Parathyroid adenoma (tissue), 2 donors: ENCODE measurements at regions not wholly inside any gene's neighbourhood (a gene's known extent, or its start where the extent isn't known, plus 50 kb on each side); places are given as distances from the start of the nearest gene placed in this dataset.

Source experiments
- H2AFZ ChIP-seq: fragments of 300-600 bp; sonication (generic); one replicate; pipeline ENCODE4 v1.7.0; 2017; ENCODE audit warnings: antibody characterized with exemption, mild to moderate bottlenecking
- H3K27ac ChIP-seq: fragments of 300-600 bp; sonication (generic); one replicate; pipeline ENCODE4 v1.7.0; 2017
- H3K27me3 ChIP-seq: fragments of 300-600 bp; sonication (generic); one replicate; pipeline ENCODE4 v1.7.0; 2017; ENCODE audit warnings: low read length; ENCODE audit not compliant: control insufficient read depth, insufficient read depth
- H3K36me3 ChIP-seq: fragments of 300-600 bp; sonication (generic); one replicate; pipeline ENCODE4 v1.7.0; 2017; ENCODE audit warnings: low read length; ENCODE audit not compliant: control insufficient read depth, insufficient read depth
- H3K4me1 ChIP-seq: fragments of 300-600 bp; sonication (generic); one replicate; pipeline ENCODE4 v1.7.0; 2017; ENCODE audit warnings: control low read depth
- H3K4me2 ChIP-seq: fragments of 300-600 bp; sonication (generic); one replicate; pipeline ENCODE4 v1.7.0; 2017; ENCODE audit warnings: low read length
- H3K4me3 ChIP-seq: fragments of 300-600 bp; sonication (generic); one replicate; pipeline ENCODE4 v1.7.0; 2017; ENCODE audit warnings: low read depth, low read length
- H3K79me2 ChIP-seq: fragments of 300-600 bp; sonication (generic); one replicate; pipeline ENCODE4 v1.7.0; 2017; ENCODE audit warnings: control low read depth
- H3K9ac ChIP-seq: fragments of 300-600 bp; sonication (generic); one replicate; pipeline ENCODE4 v1.7.0; 2017; ENCODE audit warnings: mild to moderate bottlenecking
- H3K9me3 ChIP-seq: fragments of 300-600 bp; sonication (generic); one replicate; pipeline ENCODE4 v1.7.0; 2017; ENCODE audit warnings: low read length; ENCODE audit not compliant: control insufficient read depth
- TF ChIP-seq, protein P1 (sequence below): fragments of 300-600 bp; sonication (generic); IDR thresholded peaks from one replicate; pipeline ENCODE4 v1.7.0; 2017; ENCODE audit warnings: antibody characterized with exemption, mild to moderate bottlenecking
- donor health status: primary hyperparathyroidism.

DNA sequence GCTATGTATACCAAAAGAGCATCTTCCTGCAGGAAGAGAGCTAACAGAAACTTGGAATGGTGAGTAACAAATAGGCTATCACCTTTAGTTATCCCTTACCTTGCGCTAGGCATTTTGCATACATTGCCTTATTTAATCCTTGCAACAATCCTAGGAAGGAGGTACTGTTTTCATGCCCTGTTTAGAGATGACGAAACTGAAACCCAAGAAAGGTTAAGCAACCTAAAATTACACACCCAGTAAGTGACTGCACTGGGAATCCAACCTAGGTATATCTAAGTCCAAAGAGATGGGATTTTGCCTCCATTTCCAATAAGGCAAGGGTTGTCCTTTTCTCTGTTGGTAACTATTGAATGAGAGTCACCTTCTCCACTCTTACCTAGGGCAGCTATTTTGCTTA lies 144.5 kb downstream of the TM2D1 start:
- H3K36me3 ChIP-seq = no peaks in the 10 kb centered on the region
- no peaks in the 10 kb centered on the region for H3K27me3 ChIP-seq
- H3K9ac ChIP-seq = no peak overlapping the region
- no peak overlapping the region for H3K4me3 ChIP-seq
- H3K79me2 ChIP-seq = no peaks in the 10 kb centered on the region
- TF ChIP-seq, protein P1, sequence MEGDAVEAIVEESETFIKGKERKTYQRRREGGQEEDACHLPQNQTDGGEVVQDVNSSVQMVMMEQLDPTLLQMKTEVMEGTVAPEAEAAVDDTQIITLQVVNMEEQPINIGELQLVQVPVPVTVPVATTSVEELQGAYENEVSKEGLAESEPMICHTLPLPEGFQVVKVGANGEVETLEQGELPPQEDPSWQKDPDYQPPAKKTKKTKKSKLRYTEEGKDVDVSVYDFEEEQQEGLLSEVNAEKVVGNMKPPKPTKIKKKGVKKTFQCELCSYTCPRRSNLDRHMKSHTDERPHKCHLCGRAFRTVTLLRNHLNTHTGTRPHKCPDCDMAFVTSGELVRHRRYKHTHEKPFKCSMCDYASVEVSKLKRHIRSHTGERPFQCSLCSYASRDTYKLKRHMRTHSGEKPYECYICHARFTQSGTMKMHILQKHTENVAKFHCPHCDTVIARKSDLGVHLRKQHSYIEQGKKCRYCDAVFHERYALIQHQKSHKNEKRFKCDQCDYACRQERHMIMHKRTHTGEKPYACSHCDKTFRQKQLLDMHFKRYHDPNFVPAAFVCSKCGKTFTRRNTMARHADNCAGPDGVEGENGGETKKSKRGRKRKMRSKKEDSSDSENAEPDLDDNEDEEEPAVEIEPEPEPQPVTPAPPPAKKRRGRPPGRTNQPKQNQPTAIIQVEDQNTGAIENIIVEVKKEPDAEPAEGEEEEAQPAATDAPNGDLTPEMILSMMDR = no peak
- no peaks in the 10 kb centered on the region for H3K4me1 ChIP-seq
- H2AFZ ChIP-seq = no peak overlapping the region
- no peaks in the 10 kb centered on the region for H3K9me3 ChIP-seq
- H3K27ac ChIP-seq = no peak overlapping the region
- no peak overlapping the region for H3K4me2 ChIP-seq

DNA sequence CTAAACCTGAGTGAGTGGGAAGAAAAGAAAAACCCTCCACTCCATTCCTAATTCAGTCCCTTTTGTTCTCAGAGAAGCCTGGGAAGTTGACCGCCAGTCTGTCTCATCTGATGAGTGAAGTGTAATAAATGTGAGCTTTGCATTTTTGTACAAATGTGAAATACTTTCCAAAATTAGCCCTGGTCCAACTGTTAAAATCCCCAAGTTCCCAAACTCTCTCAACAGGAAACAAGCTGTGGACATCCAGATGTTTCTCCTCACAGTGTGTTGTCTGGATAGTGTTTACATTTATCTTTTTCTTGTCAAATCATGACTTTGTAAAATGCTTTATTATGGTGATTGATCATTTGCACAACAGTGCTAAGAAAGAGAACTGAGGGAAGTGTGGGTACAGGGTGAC lies 145.1 kb downstream of the TM2D1 start:
- Histone ChIP-seq H3K4me1 (no peaks in the 10 kb centered on the region), H3K9me3 (no peaks in the 10 kb centered on the region), H2AFZ (no peak overlapping the region), H3K27me3 (no peaks in the 10 kb centered on the region), H3K36me3 (no peaks in the 10 kb centered on the region), H3K27ac (no peak overlapping the region), H3K4me2 (no peak overlapping the region), H3K79me2 (no peaks in the 10 kb centered on the region), H3K9ac (no peak overlapping the region), H3K4me3 (no peak overlapping the region)
- TF ChIP-seq, protein P1 = no peak

DNA sequence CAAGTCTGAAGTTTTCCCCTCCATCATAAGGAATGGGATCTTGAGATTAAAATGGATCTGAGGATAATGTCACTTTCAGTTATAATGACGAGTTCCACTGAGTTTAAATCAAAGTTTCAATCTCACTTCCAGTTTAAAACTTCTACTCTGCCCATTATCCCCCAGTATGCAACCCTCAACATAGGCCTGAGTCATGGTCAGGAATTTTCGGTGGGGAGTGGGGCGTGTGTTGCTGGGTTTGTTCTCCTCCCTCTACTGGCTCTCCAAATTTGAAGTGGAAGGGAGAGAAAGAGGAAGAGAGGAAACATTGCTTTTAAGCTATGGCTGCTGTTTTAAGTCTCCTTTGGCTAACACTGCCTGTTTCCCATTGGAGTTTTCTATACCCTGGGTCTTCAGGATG lies 152.9 kb downstream of the TM2D1 start:
- Histone ChIP-seq H3K9ac (no peak overlapping the region), H3K4me1 (no peaks in the 10 kb centered on the region), H3K4me3 (no peak overlapping the region), H3K27ac (no peak overlapping the region), H2AFZ (no peak overlapping the region), H3K4me2 (no peak overlapping the region), H3K79me2 (no peaks in the 10 kb centered on the region), H3K9me3 (no peaks in the 10 kb centered on the region), H3K36me3 (no peaks in the 10 kb centered on the region), H3K27me3 (no peaks in the 10 kb centered on the region)
- TF ChIP-seq, protein P1 = no peak

DNA sequence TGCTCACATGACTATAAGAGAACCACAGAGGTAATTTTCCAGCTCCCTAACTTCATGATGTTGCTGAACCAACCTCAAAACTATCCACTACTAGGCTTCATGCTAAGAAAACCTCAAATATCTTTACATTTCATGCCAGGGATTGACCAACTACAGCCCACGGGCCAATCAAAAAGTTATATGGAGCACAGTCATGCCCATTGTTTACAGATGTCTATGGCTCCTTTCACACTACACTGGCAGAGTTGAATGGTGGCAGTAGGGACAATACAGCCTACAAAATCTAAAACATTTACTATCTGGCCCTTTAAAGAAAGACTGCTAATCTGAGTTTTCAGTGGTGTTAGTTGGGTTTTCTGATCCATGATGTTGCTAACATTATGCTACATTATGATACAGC lies 154.8 kb downstream of the TM2D1 start:
- Histone ChIP-seq H3K4me2 (no peak overlapping the region), H3K27ac (no peak overlapping the region), H3K79me2 (no peaks in the 10 kb centered on the region), H3K9ac (no peak overlapping the region), H3K36me3 (no peaks in the 10 kb centered on the region), H3K27me3 (no peaks in the 10 kb centered on the region), H3K4me3 (no peak overlapping the region), H3K4me1 (no peaks in the 10 kb centered on the region), H2AFZ (no peak overlapping the region), H3K9me3 (no peaks in the 10 kb centered on the region)
- TF ChIP-seq, protein P1 = no peak

DNA sequence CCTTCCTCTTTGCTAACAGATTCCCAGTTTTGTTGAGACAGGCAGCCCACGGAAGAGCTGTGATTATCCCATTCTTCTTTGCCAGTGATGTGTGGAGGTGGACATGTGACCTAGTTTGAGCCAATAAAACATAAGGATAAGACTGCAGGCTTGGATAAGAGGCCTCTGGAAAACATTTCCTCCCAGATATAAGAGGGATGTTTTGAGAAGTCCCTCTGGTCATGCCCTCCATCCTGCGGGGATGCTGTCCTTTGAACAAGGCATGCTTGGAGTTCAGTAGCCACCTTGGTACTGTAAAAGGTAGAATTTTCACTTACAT lies 155.7 kb downstream of the TM2D1 start:
- H3K27ac ChIP-seq = no peak overlapping the region
- H3K9me3 ChIP-seq = no peaks in the 10 kb centered on the region
- TF ChIP-seq, protein P1 = no peak
- H3K9ac ChIP-seq = no peak overlapping the region
- H2AFZ ChIP-seq = no peak overlapping the region
- no peaks in the 10 kb centered on the region for H3K4me1 ChIP-seq
- no peaks in the 10 kb centered on the region for H3K27me3 ChIP-seq
- no peaks in the 10 kb centered on the region for H3K36me3 ChIP-seq
- no peaks in the 10 kb centered on the region for H3K79me2 ChIP-seq
- H3K4me3 ChIP-seq = no peak overlapping the region
- H3K4me2 ChIP-seq = no peak overlapping the region
